SK-N-SH treated with all-trans-retinoic acid at 6 μM for 48 hours (cell line): ENCODE measurements at regions not wholly inside any gene's neighbourhood (a gene's known extent, or its start where the extent isn't known, plus 50 kb on each side); places are given as distances from the start of the nearest gene placed in this dataset.

Source experiments
- ARNTL ChIP-seq: fragments of 450-650 bp; formaldehyde crosslinking; IDR thresholded peaks from 2 replicates; pipeline ENCODE4 v1.5.0; 2020; ENCODE audit warnings: low read depth, mild to moderate bottlenecking, moderate library complexity, borderline replicate concordance
- CREB5 ChIP-seq: fragments of 250-450 bp; sonication (Bioruptor Pico); IDR thresholded peaks from 2 replicates; pipeline ENCODE4 v1.5.1; 2020; ENCODE audit warnings: low read depth, mild to moderate bottlenecking, moderate library complexity
- CSDC2 ChIP-seq: fragments of 250-450 bp; sonication (Bioruptor Pico); IDR thresholded peaks from 2 replicates; pipeline ENCODE4 v1.5.0; 2020; ENCODE audit warnings: mild to moderate bottlenecking, moderate library complexity
- ESRRG ChIP-seq: fragments of 250-450 bp; sonication (Bioruptor Pico); IDR thresholded peaks from 2 replicates; pipeline ENCODE4 v1.6.1; 2021; ENCODE audit warnings: mild to moderate bottlenecking
- ISL1 ChIP-seq: fragments of 250-450 bp; sonication (Bioruptor Pico); IDR thresholded peaks from 2 replicates; pipeline ENCODE4 v2.1.2; 2022; ENCODE audit warnings: mild to moderate bottlenecking, moderate library complexity
- OSR1 ChIP-seq: fragments of 250-450 bp; sonication (Bioruptor Pico); IDR thresholded peaks from 2 replicates; pipeline ENCODE4 v1.8.0; 2022; ENCODE audit warnings: moderate library complexity, mild to moderate bottlenecking, inconsistent platforms
- PATZ1 ChIP-seq: fragments of 250-450 bp; sonication (Bioruptor Pico); IDR thresholded peaks from 2 replicates; pipeline ENCODE4 v1.8.0; 2020; ENCODE audit warnings: mild to moderate bottlenecking, moderate library complexity, borderline replicate concordance
- PPARA ChIP-seq: fragments of 250-450 bp; sonication (Bioruptor Pico); IDR thresholded peaks from 2 replicates; pipeline ENCODE4 v1.5.0; 2020; ENCODE audit warnings: mild to moderate bottlenecking, borderline replicate concordance
- TSHZ2 ChIP-seq: fragments of 250-450 bp; sonication (Bioruptor Pico); IDR thresholded peaks from 2 replicates; pipeline ENCODE4 v1.5.0; 2020; ENCODE audit warnings: mild to moderate bottlenecking, moderate library complexity
- ZC3H10 ChIP-seq: fragments of 250-450 bp; sonication (Bioruptor Pico); IDR thresholded peaks from 2 replicates; pipeline ENCODE4 v1.5.1; 2021; ENCODE audit warnings: mild to moderate bottlenecking, moderate library complexity
- ZFP3 ChIP-seq: fragments of 250-450 bp; sonication (Bioruptor Pico); IDR thresholded peaks from 2 replicates; pipeline ENCODE4 v1.5.0; 2020; ENCODE audit warnings: mild to moderate bottlenecking, moderate library complexity
- ZFP30 ChIP-seq: fragments of 450-650 bp; formaldehyde crosslinking; IDR thresholded peaks from 2 replicates; pipeline ENCODE4 v1.5.0; 2022; ENCODE audit warnings: mild to moderate bottlenecking, moderate library complexity

- no peak for TF ChIP-seq ZC3H10 (CRISPR knock-in tag)
- TF ChIP-seq CSDC2 = no peak
- no peak for TF ChIP-seq ZFP30
- TF ChIP-seq CREB5 (CRISPR knock-in tag) = no peak
- no peak for TF ChIP-seq PPARA (CRISPR knock-in tag)
- TF ChIP-seq ARNTL (CRISPR knock-in tag) = no peak
- no peak for TF ChIP-seq ESRRG (CRISPR knock-in tag)
- no peak for TF ChIP-seq TSHZ2 (CRISPR knock-in tag)
- TF ChIP-seq ZFP3 (CRISPR knock-in tag) = no peak
- TF ChIP-seq OSR1 (CRISPR knock-in tag) = no peak
- no peak for TF ChIP-seq ISL1 (CRISPR knock-in tag)
- TF ChIP-seq PATZ1 = no peak
These were observed 390.9 kb upstream of the TRIB2 start for GRCh38 chr2:12325806-12326205.
